H9 (cell line): ENCODE measurements at regions not wholly inside any gene's neighbourhood (a gene's known extent, or its start where the extent isn't known, plus 50 kb on each side); places are given as distances from the start of the nearest gene placed in this dataset.

Experiments used
- DNase-seq: peaks from one replicate; pipeline ENCODE4 v3.0.0-alpha.2; 2017
- H2AFZ ChIP-seq: one replicate; pipeline ENCODE4 v1.6.1; 2013; ENCODE audit warnings: mild to moderate bottlenecking, low read length, control low read depth, moderate library complexity
- H2AK5ac ChIP-seq: 2 replicates; pipeline ENCODE4 v1.6.1; 2013; ENCODE audit warnings: low read length, control low read depth, mixed read lengths; ENCODE audit not compliant: insufficient read length
- H2BK120ac ChIP-seq: one replicate; pipeline ENCODE4 v1.6.1; 2013; ENCODE audit warnings: low read depth, mild to moderate bottlenecking, low read length, control low read depth, inconsistent platforms; ENCODE audit not compliant: poor library complexity, severe bottlenecking
- H2BK12ac ChIP-seq: 2 replicates; pipeline ENCODE4 v1.6.1; 2013; ENCODE audit warnings: low read length, control low read depth, mixed read lengths, low read depth; ENCODE audit not compliant: insufficient read length
- H2BK15ac ChIP-seq: 2 replicates; pipeline ENCODE4 v1.6.1; 2013; ENCODE audit warnings: low read depth, low read length, control low read depth
- H2BK20ac ChIP-seq: one replicate; pipeline ENCODE4 v1.6.1; 2013; ENCODE audit warnings: low read depth, mild to moderate bottlenecking, low read length, control low read depth, inconsistent platforms; ENCODE audit not compliant: poor library complexity, severe bottlenecking
- H2BK5ac ChIP-seq: 2 replicates; pipeline ENCODE4 v1.6.1; 2013; ENCODE audit warnings: low read length, control low read depth, mixed read lengths; ENCODE audit not compliant: insufficient read length
- H3K14ac ChIP-seq: 2 replicates; pipeline ENCODE4 v1.6.1; 2013; ENCODE audit warnings: low read length, control low read depth; ENCODE audit not compliant: insufficient read depth
- H3K18ac ChIP-seq: 2 replicates; pipeline ENCODE4 v1.6.1; 2013; ENCODE audit warnings: low read depth, mild to moderate bottlenecking, mixed read lengths, low read length, control low read depth; ENCODE audit not compliant: insufficient read length
- H3K23ac ChIP-seq: 2 replicates; pipeline ENCODE4 v1.6.1; 2013; ENCODE audit warnings: low read length, control low read depth, mixed read lengths, low read depth; ENCODE audit not compliant: insufficient read length
- H3K23me2 ChIP-seq: 2 replicates; pipeline ENCODE4 v1.6.1; 2013; ENCODE audit warnings: low read depth, mild to moderate bottlenecking, mixed read lengths, low read length, control low read depth; ENCODE audit not compliant: insufficient read length, poor library complexity, severe bottlenecking
- H3K27ac ChIP-seq: 2 replicates; pipeline ENCODE4 v1.5.1; 2013; ENCODE audit warnings: low read length, control low read depth, mixed read lengths, low read depth; ENCODE audit not compliant: insufficient read length
- H3K27me3 ChIP-seq: 2 replicates; pipeline ENCODE4 v1.6.1; 2013; ENCODE audit warnings: low read length, control low read depth, inconsistent platforms; ENCODE audit not compliant: insufficient read depth
- H3K4ac ChIP-seq: 2 replicates; pipeline ENCODE4 v1.6.1; 2013; ENCODE audit warnings: low read depth, mild to moderate bottlenecking, control low read depth, inconsistent platforms, low read length, moderate library complexity
- H3K4me1 ChIP-seq: 2 replicates; pipeline ENCODE4 v1.6.1; 2013; ENCODE audit warnings: low read length, control low read depth, inconsistent platforms; ENCODE audit not compliant: insufficient read depth
- H3K4me2 ChIP-seq: 2 replicates; pipeline ENCODE4 v1.6.1; 2013; ENCODE audit warnings: low read length, control low read depth, mixed read lengths; ENCODE audit not compliant: insufficient read length, insufficient read depth
- H3K56ac ChIP-seq: 2 replicates; pipeline ENCODE4 v1.6.1; 2013; ENCODE audit warnings: low read depth, mild to moderate bottlenecking, mixed read lengths, low read length, control low read depth; ENCODE audit not compliant: insufficient read length
- H3K79me1 ChIP-seq: 2 replicates; pipeline ENCODE4 v1.6.1; 2013; ENCODE audit warnings: low read depth, mild to moderate bottlenecking, moderate library complexity, low read length, control low read depth, inconsistent platforms; ENCODE audit not compliant: insufficient read depth, poor library complexity, severe bottlenecking
- H3K79me2 ChIP-seq: 2 replicates; pipeline ENCODE4 v1.6.1; 2013; ENCODE audit warnings: low read length, control low read depth, inconsistent platforms; ENCODE audit not compliant: insufficient read depth
- H3K9ac ChIP-seq: 2 replicates; pipeline ENCODE4 v1.6.1; 2013; ENCODE audit warnings: low read length, control low read depth, mixed read lengths; ENCODE audit not compliant: insufficient read length; ENCODE audit errors: extremely low read depth
- H3K9me3 ChIP-seq: one replicate; pipeline ENCODE4 v1.6.1; 2013; ENCODE audit warnings: low read depth, low read length, inconsistent platforms; ENCODE audit not compliant: control insufficient read depth
- H3T11ph ChIP-seq: one replicate; pipeline ENCODE4 v1.6.1; 2013; ENCODE audit warnings: mild to moderate bottlenecking, low read length, control low read depth, inconsistent platforms
- H4K20me1 ChIP-seq: one replicate; pipeline ENCODE4 v1.6.1; 2013; ENCODE audit not compliant: control insufficient read depth, insufficient read length, insufficient read depth
- H4K5ac ChIP-seq: 2 replicates; pipeline ENCODE4 v1.6.1; 2013; ENCODE audit warnings: low read depth, mild to moderate bottlenecking, mixed read lengths, low read length, control low read depth; ENCODE audit not compliant: insufficient read length
- H4K8ac ChIP-seq: replicated peaks from 2 replicates; pipeline ENCODE4 v1.6.1; 2013; ENCODE audit warnings: low read length, control low read depth, mixed read lengths, low read depth; ENCODE audit not compliant: insufficient read length
- H4K91ac ChIP-seq: 2 replicates; pipeline ENCODE4 v1.6.1; 2013; ENCODE audit warnings: low read depth, mild to moderate bottlenecking, moderate library complexity, mixed read lengths, low read length, control low read depth; ENCODE audit not compliant: insufficient read length
- H3K27ac Mint-ChIP-seq, 3 experiments: 2 replicates in 2 of 3; 3 replicates in 1 of 3; pipeline ENCODE4 v1.8.0; 2020 to 2021; ENCODE audit warnings: mixed read lengths in 3 of 3, mild to moderate bottlenecking in 1 of 3, moderate library complexity in 1 of 3
- H3K27me3 Mint-ChIP-seq: 2 replicates; pipeline ENCODE4 v1.8.0; 2021; ENCODE audit warnings: low read depth, mild to moderate bottlenecking, moderate library complexity, mixed read lengths
- H3K36me3 Mint-ChIP-seq, 3 experiments: 2 replicates in 2 of 3; 3 replicates in 1 of 3; pipeline ENCODE4 v1.8.0; 2020 to 2021; ENCODE audit warnings: low read depth in 3 of 3, mixed read lengths in 3 of 3; ENCODE audit not compliant: insufficient read depth in 1 of 3
- H3K4me1 Mint-ChIP-seq, 2 experiments: 2 replicates each; pipeline ENCODE4 v1.8.0; 2020; ENCODE audit warnings: mixed read lengths in 2 of 2
- H3K4me3 Mint-ChIP-seq, 2 experiments: 2 replicates in 1 of 2; 3 replicates in 1 of 2; pipeline ENCODE4 v1.8.0; 2020 to 2021; ENCODE audit warnings: mild to moderate bottlenecking in 2 of 2, mixed read lengths in 2 of 2, moderate library complexity in 1 of 2
- H3K9me3 Mint-ChIP-seq, 2 experiments: 2 replicates in 1 of 2; 3 replicates in 1 of 2; pipeline ENCODE4 v1.8.0; 2020; ENCODE audit warnings: mild to moderate bottlenecking in 2 of 2, mixed read lengths in 2 of 2, moderate library complexity in 1 of 2
- WGBS: extraction: QIAGEN DNeasy Blood & Tissue Kit; methylation state at CpG from one replicate; pipeline ENCODE4 v1.1.7; 2013; ENCODE audit warnings: missing lambda C conversion rate, low lambda C conversion rate, mixed read lengths; ENCODE audit not compliant: insufficient read length; ENCODE audit errors: extremely low coverage; 5-methylcytosine and 5-hydroxymethylcytosine counted together
- TF ChIP-seq, protein P1 (sequence below): fragments of 200-600 bp; sonication (generic); conservative IDR thresholded peaks from 3 replicates; pipeline ENCODE4 v1.8.0; 2021; ENCODE audit warnings: antibody characterized with exemption, mild to moderate bottlenecking

DNA sequence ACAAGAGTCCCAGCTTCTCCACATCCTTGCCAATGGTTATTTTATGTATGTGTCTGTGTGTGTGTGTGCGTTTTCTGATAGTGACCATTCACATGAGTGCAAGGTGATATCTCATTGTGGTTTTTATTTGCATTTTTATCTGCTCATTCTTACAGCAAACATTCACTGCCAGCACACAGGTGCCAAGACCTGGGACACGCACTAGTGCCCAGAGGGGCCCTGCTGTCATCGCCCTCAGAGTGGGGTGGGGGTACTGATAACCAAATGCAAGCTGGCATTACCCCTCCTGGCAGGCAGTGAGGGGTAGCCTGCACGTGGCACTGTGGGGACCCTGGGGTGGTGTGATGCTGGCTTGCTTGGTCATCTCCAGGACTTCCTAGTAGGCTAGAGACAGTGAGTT is 285.4 kb downstream of the LPIN1 start:
- H2BK12ac ChIP-seq, result no peak overlapping the region
- no peak overlapping the region for H2BK15ac ChIP-seq
- no CpG with 5 or more reads among the region's 4 CpGs for WGBS
- no peak overlapping the region for H2AK5ac ChIP-seq
- no peak overlapping the region for H3K56ac ChIP-seq
- peaks cover 7% of the 10 kb centered on the region for H3K27me3 Mint-ChIP-seq
- no peaks in the 10 kb centered on the region for H3K9me3 ChIP-seq
- H3K4ac ChIP-seq, result no peak overlapping the region
- H4K8ac ChIP-seq, result no peak overlapping the region
- no peak overlapping the region for H4K5ac ChIP-seq
- no peak overlapping the region for H3K27ac ChIP-seq
- no peak overlapping the region for H2AFZ ChIP-seq
- no peak overlapping the region for H4K91ac ChIP-seq
- DNase-seq, result no peak
- H2BK5ac ChIP-seq, result no peak overlapping the region
- H3K79me1 ChIP-seq, result no peaks in the 10 kb centered on the region
- no peaks in the 10 kb centered on the region; a peak in 1 of 7 replicates for H3K36me3 Mint-ChIP-seq
- H3K79me2 ChIP-seq, result no peaks in the 10 kb centered on the region
- H2BK20ac ChIP-seq, result no peak overlapping the region
- H3K27ac Mint-ChIP-seq, result no peak overlapping the region
- H3K4me3 Mint-ChIP-seq, result no peak overlapping the region
- no peak overlapping the region for H3K9ac ChIP-seq
- H4K20me1 ChIP-seq, result no peaks in the 10 kb centered on the region
- no peak overlapping the region for H3K14ac ChIP-seq
- TF ChIP-seq, protein P1, sequence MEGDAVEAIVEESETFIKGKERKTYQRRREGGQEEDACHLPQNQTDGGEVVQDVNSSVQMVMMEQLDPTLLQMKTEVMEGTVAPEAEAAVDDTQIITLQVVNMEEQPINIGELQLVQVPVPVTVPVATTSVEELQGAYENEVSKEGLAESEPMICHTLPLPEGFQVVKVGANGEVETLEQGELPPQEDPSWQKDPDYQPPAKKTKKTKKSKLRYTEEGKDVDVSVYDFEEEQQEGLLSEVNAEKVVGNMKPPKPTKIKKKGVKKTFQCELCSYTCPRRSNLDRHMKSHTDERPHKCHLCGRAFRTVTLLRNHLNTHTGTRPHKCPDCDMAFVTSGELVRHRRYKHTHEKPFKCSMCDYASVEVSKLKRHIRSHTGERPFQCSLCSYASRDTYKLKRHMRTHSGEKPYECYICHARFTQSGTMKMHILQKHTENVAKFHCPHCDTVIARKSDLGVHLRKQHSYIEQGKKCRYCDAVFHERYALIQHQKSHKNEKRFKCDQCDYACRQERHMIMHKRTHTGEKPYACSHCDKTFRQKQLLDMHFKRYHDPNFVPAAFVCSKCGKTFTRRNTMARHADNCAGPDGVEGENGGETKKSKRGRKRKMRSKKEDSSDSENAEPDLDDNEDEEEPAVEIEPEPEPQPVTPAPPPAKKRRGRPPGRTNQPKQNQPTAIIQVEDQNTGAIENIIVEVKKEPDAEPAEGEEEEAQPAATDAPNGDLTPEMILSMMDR, result no peak
- H3K4me1 Mint-ChIP-seq, result no peaks in the 10 kb centered on the region
- no peaks in the 10 kb centered on the region for H3K9me3 Mint-ChIP-seq
- H3T11ph ChIP-seq, result no peak overlapping the region
- H3K27me3 ChIP-seq, result no peaks in the 10 kb centered on the region
- no peaks in the 10 kb centered on the region for H3K4me1 ChIP-seq
- no peaks in the 10 kb centered on the region for H3K23me2 ChIP-seq
- H2BK120ac ChIP-seq, result no peak overlapping the region
- H3K18ac ChIP-seq, result no peak overlapping the region
- no peak overlapping the region for H3K4me2 ChIP-seq
- H3K23ac ChIP-seq, result no peak overlapping the region
